Loucy (cell line): ENCODE measurements at regions not wholly inside any gene's neighbourhood (a gene's known extent, or its start where the extent isn't known, plus 50 kb on each side); places are given as distances from the start of the nearest gene placed in this dataset.

Experiments
- CTCF ChIP-seq: fragments of 200-600 bp; sonication (generic); conservative IDR thresholded peaks from 2 replicates; pipeline ENCODE4 v1.5.1; 2014; ENCODE audit warnings: mild to moderate bottlenecking, antibody characterized with exemption, low read length
- EZH2phosphoT487 ChIP-seq: fragments of 200-600 bp; IDR thresholded peaks from 2 replicates; pipeline ENCODE4 v1.6.1; 2018; ENCODE audit warnings: antibody characterized with exemption, mild to moderate bottlenecking, moderate library complexity, borderline replicate concordance

DNA sequence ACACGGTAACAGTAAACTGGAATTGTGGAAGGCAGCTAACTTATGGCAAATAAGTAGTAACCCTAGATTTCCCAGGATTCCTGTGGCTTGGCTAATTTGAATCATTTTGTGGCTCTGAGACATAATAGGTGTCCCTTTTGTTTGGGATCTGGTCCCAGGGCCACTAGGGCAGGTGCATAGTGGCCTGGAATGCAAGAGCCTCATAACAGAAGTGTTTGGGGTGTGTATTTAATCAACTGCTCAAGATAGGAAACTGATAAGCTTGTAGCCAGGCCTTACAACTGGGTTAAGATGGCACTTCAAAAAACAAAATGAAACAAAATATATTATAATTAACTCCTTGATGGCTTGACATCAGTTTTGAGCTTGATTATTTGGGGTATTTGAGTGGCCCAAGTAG, 541.8 kb downstream of the ETV1 start:
- no peak for TF ChIP-seq EZH2phosphoT487
- TF ChIP-seq CTCF, result no peak
